GM12875 (cell line): ENCODE measurements at regions not wholly inside any gene's neighbourhood (a gene's known extent, or its start where the extent isn't known, plus 50 kb on each side); places are given as distances from the start of the nearest gene placed in this dataset.

Source experiments
- H3K4me3 ChIP-seq: one replicate; pipeline ENCODE4 v1.5.1; 2011; ENCODE audit warnings: low read depth, low read length, control low read depth
- TF ChIP-seq, protein P1 (sequence below): IDR thresholded peaks from 2 replicates; pipeline ENCODE4 v1.5.1; 2011; ENCODE audit warnings: low read depth, mild to moderate bottlenecking, control low read depth, inconsistent platforms, low read length, moderate library complexity, borderline replicate concordance; ENCODE audit not compliant: insufficient read depth

- TF ChIP-seq, protein P1, sequence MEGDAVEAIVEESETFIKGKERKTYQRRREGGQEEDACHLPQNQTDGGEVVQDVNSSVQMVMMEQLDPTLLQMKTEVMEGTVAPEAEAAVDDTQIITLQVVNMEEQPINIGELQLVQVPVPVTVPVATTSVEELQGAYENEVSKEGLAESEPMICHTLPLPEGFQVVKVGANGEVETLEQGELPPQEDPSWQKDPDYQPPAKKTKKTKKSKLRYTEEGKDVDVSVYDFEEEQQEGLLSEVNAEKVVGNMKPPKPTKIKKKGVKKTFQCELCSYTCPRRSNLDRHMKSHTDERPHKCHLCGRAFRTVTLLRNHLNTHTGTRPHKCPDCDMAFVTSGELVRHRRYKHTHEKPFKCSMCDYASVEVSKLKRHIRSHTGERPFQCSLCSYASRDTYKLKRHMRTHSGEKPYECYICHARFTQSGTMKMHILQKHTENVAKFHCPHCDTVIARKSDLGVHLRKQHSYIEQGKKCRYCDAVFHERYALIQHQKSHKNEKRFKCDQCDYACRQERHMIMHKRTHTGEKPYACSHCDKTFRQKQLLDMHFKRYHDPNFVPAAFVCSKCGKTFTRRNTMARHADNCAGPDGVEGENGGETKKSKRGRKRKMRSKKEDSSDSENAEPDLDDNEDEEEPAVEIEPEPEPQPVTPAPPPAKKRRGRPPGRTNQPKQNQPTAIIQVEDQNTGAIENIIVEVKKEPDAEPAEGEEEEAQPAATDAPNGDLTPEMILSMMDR: no peak
- no peak overlapping the region for H3K4me3 ChIP-seq
Measured at GRCh38 chr9:107064378-107064777, 201.4 kb downstream of the ZNF462 start.

GRCh38 chr9:107065549-107065948 lies 202.6 kb downstream of the ZNF462 start:
- TF ChIP-seq, protein P1: no peak
- no peak overlapping the region for H3K4me3 ChIP-seq

- TF ChIP-seq, protein P1: no peak
- H3K4me3 ChIP-seq: no peak overlapping the region
Measured at GRCh38 chr9:107067739-107068416, 204.9 kb downstream of the ZNF462 start.

GRCh38 chr9:107068581-107068980 lies 205.6 kb downstream of the ZNF462 start:
- no peak overlapping the region for H3K4me3 ChIP-seq
- TF ChIP-seq, protein P1: no peak

- TF ChIP-seq, protein P1: no peak
- H3K4me3 ChIP-seq: no peak overlapping the region
Measured at GRCh38 chr9:107070586-107070985, 207.6 kb downstream of the ZNF462 start.

DNA sequence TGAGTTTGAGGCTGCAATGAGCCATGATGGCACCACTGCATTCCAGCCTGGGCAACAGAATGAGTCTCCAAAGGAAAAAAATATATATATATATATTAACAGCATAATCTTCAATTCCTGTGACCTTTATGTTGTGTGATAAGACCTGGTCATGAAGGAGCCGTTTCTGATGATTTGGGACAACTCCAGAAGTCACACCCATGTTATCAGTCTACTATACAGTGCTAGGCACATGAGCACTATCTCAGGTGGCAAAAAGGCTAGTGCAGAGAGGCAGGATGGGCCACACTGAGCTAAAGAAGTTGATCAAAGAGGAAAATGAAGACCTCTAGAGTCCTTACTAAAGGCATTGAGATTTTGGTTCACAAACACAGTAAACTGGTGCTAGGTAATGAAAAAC lies 205.0 kb upstream of the RAD23B start:
- no peak overlapping the region for H3K4me3 ChIP-seq
- TF ChIP-seq, protein P1: no peak

- TF ChIP-seq, protein P1: no peak
- H3K4me3 ChIP-seq: no peak overlapping the region
Measured at GRCh38 chr9:107079589-107079988, 203.5 kb upstream of the RAD23B start.
